Left lung (tissue), 4 donors: ENCODE measurements at regions not wholly inside any gene's neighbourhood (a gene's known extent, or its start where the extent isn't known, plus 50 kb on each side); places are given as distances from the start of the nearest gene placed in this dataset.

Experiments
- ATAC-seq: fragments of 200-7000 bp; cut with Tn5 transposase; one replicate; pipeline ENCODE4 v1.9.1; 2020; ENCODE audit warnings: moderate library complexity
- DNase-seq, 4 donors: peaks; one replicate each; pipeline ENCODE4 v3.0.0-alpha.2; 2013 to 2020
- H3K27ac ChIP-seq, 2 donors: fragments of 200-600 bp; sonication (generic) in 1 of 2; one replicate each; pipeline versions ENCODE4 v1.5.0 to v1.8.0; 2020 to 2021
- H3K27me3 ChIP-seq, 2 donors: fragments of 200-600 bp; sonication (generic) in 1 of 2; one replicate each; pipeline versions ENCODE4 v1.5.0 to v1.8.0; 2020 to 2021
- H3K36me3 ChIP-seq, 2 donors: fragments of 200-600 bp; sonication (generic) in 1 of 2; one replicate each; pipeline versions ENCODE4 v1.5.0 to v1.8.0; 2020 to 2021
- H3K4me1 ChIP-seq, 2 donors: fragments of 200-600 bp; one replicate each; pipeline ENCODE4 v1.8.0; 2021
- H3K4me3 ChIP-seq, 2 donors: fragments of 200-600 bp; sonication (generic) in 1 of 2; one replicate each; pipeline versions ENCODE4 v1.5.0 to v1.8.0; 2020 to 2021; ENCODE audit warnings: mild to moderate bottlenecking in 1 of 2
- H3K9me3 ChIP-seq, 2 donors: fragments of 200-600 bp; sonication (generic) in 1 of 2; one replicate each; pipeline versions ENCODE4 v1.5.0 to v1.8.0; 2020 to 2021
- CTCF ChIP-seq, 2 donors: fragments of 200-600 bp; sonication (generic) in 1 of 2; IDR thresholded peaks; one replicate each; pipeline versions ENCODE4 v1.5.0 to v1.8.0; 2021; ENCODE audit warnings: antibody characterized with exemption in 2 of 2
- intact Hi-C, 2 donors: fragments of 100-400 bp; cut with DNase I; formaldehyde crosslinking; loops; one replicate each; pipeline versions ENCODE4 v1.11.2 to v1.14.2; 2022
- donor health status: DM: no; HTN: yes; CAD: no.
- donor health status: DM: no; HTN: no; CAD: no.

- Histone ChIP-seq H3K4me1 (peaks cover 0 to 3% of the 10 kb centered on the region in 2 donors), H3K4me3 (no peak overlapping the region), H3K27me3 (no peaks in the 10 kb centered on the region), H3K9me3 (no peaks in the 10 kb centered on the region), H3K36me3 (no peaks in the 10 kb centered on the region), H3K27ac (no peak overlapping the region)
- DNase-seq, result no peak
- TF ChIP-seq CTCF (IDR thresholded peaks at IDR 0.05), result no peak
- intact Hi-C loops, result no loop called here
- no peak for ATAC-seq
Measured at GRCh38 chr5:143641549-143642355, 170.2 kb upstream of the HMHB1 start.

GRCh38 chr5:143638654-143639053 lies 173.3 kb upstream of the HMHB1 start:
- no peak for ATAC-seq
- H3K4me1 ChIP-seq, result peaks cover 0 to 8% of the 10 kb centered on the region in 2 donors
- H3K27ac ChIP-seq, result no peak overlapping the region
- intact Hi-C loops, result no loop called here
- no peak overlapping the region for H3K4me3 ChIP-seq
- H3K27me3 ChIP-seq, result no peaks in the 10 kb centered on the region
- no peaks in the 10 kb centered on the region for H3K9me3 ChIP-seq
- no peaks in the 10 kb centered on the region for H3K36me3 ChIP-seq
- DNase-seq, result no peak
- TF ChIP-seq CTCF (IDR thresholded peaks at IDR 0.05), result no peak

GRCh38 chr5:143636931-143637528 lies 174.9 kb upstream of the HMHB1 start:
- H3K4me3 ChIP-seq, result no peak overlapping the region
- H3K27me3 ChIP-seq, result no peaks in the 10 kb centered on the region
- ATAC-seq (no peak), DNase-seq (no peak)
- peaks cover 0 to 8% of the 10 kb centered on the region in 2 donors for H3K4me1 ChIP-seq
- no peaks in the 10 kb centered on the region for H3K36me3 ChIP-seq
- no peak overlapping the region for H3K27ac ChIP-seq
- TF ChIP-seq CTCF (IDR thresholded peaks at IDR 0.05), result no peak
- H3K9me3 ChIP-seq, result no peaks in the 10 kb centered on the region
- intact Hi-C loops, result no loop called here

- ATAC-seq, result no peak
- Histone ChIP-seq H3K4me3 (no peak overlapping the region), H3K4me1 (peaks cover 0 to 8% of the 10 kb centered on the region in 2 donors), H3K36me3 (no peaks in the 10 kb centered on the region), H3K27ac (peak overlapping the region in 1 of 2 donors; percentile 57), H3K9me3 (no peaks in the 10 kb centered on the region), H3K27me3 (no peaks in the 10 kb centered on the region)
- DNase-seq, result no peak
- intact Hi-C loops, result no loop called here
- TF ChIP-seq CTCF (IDR thresholded peaks at IDR 0.05), result no peak
Measured at GRCh38 chr5:143635888-143636287, 176.1 kb upstream of the HMHB1 start.

GRCh38 chr5:143635146-143635752 lies 176.7 kb upstream of the HMHB1 start:
- ATAC-seq, result peak; percentile 97
- peak overlapping the region; percentile 13 to 57 for H3K27ac ChIP-seq
- no peaks in the 10 kb centered on the region for H3K9me3 ChIP-seq
- no peak overlapping the region for H3K4me3 ChIP-seq
- peak in 2 of 4 donors; percentile 36 for DNase-seq
- H3K4me1 ChIP-seq, result peaks cover 0 to 8% of the 10 kb centered on the region in 2 donors
- no peaks in the 10 kb centered on the region for H3K36me3 ChIP-seq
- TF ChIP-seq CTCF (IDR thresholded peaks at IDR 0.05), result no peak
- no peaks in the 10 kb centered on the region for H3K27me3 ChIP-seq
- intact Hi-C loops, result no loop called here
